Activated CD4-positive, alpha-beta T cell treated with anti-CD3 and anti-CD28 coated beads, Interleukin-2, amount 10 ng/mL, durations not matched to agents 7 days and 5 days (primary cell): ENCODE measurements at regions not wholly inside any gene's neighbourhood (a gene's known extent, or its start where the extent isn't known, plus 50 kb on each side); places are given as distances from the start of the nearest gene placed in this dataset.
"Not testable (repeated sequence)": the region's sequence is repeated elsewhere in the genome, so short reads cannot be mapped to it uniquely, and the experiment has no call there.

ENCODE experiments used
- CTCF ChIA-PET: fragments of 350-600 bp; sonication (Branson Sonifier 250); formaldehyde crosslinking; loops from one replicate; lab custom pipeline; 2021; ENCODE audit warnings: antibody characterized with exemption; lab: Charles Lee
- POLR2A ChIA-PET: fragments of 350-600 bp; sonication (Branson Sonifier 250); formaldehyde crosslinking; loops from one replicate; lab custom pipeline; 2021; ENCODE audit warnings: antibody characterized with exemption; lab: Charles Lee
- DNase-seq: peaks from one replicate; pipeline ENCODE4 v3.0.0-alpha.2; 2020
- H3K27ac Mint-ChIP-seq: one replicate; pipeline ENCODE4 v1.8.0; 2021; ENCODE audit warnings: mild to moderate bottlenecking, moderate library complexity, mixed read lengths
- H3K27me3 Mint-ChIP-seq: one replicate; pipeline ENCODE4 v1.8.0; 2021; ENCODE audit warnings: mixed read lengths
- H3K36me3 Mint-ChIP-seq: one replicate; pipeline ENCODE4 v1.8.0; 2021; ENCODE audit warnings: low read depth, mixed read lengths
- H3K4me1 Mint-ChIP-seq: one replicate; pipeline ENCODE4 v1.8.0; 2021; ENCODE audit warnings: mixed read lengths
- H3K4me3 Mint-ChIP-seq: one replicate; pipeline ENCODE4 v1.8.0; 2021; ENCODE audit warnings: mild to moderate bottlenecking, moderate library complexity, mixed read lengths
- H3K9me3 Mint-ChIP-seq: one replicate; pipeline ENCODE4 v1.8.0; 2021; ENCODE audit warnings: mixed read lengths

DNA sequence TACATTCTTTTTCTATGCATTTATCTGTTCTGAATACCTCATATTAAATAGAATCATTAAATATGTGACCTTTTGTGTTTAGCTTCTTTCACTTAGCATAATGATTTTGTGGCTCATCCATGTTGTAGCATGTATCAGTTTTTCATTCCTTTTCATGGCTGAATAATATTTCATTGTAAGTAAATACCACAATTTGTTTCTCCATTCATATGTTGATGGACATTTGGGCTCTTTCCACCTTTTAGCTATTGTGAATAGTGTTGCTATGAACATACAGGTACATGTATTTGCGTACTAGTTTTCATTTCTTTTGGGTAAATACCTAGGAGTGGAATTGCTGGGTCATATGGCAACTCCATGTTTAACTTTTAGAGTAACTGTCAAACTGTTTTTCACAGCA, 85.1 kb downstream of the GNL3L start:
- CTCF ChIA-PET: no interaction called here
- H3K27ac Mint-ChIP-seq: no peak overlapping the region
- peaks cover 13% of the 10 kb centered on the region for H3K36me3 Mint-ChIP-seq
- DNase-seq: no peak
- H3K4me1 Mint-ChIP-seq: no peaks in the 10 kb centered on the region
- no peak overlapping the region for H3K4me3 Mint-ChIP-seq
- POLR2A ChIA-PET: no interaction called here
- H3K9me3 Mint-ChIP-seq: peaks cover 4% of the 10 kb centered on the region
- H3K27me3 Mint-ChIP-seq: no peaks in the 10 kb centered on the region

DNA sequence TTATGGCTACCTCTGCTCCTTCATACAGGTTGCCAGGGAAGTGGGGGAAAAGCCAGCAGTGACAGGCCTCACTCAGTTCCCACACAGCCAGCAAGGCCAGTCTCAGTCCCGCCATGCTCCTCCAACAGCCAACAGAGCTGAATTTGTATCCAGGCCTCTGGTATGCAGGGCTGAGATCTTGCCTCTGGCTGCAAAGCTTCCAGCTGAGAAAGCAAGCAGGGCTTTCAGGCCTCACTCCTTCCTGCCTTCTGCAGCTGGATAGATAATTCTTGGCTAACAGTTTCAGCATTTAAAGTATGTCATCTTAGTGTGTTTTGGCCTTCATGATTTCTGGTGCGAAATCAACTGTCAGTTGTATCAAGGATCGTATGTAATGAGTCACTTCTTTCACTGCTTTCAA, 103.6 kb downstream of the GNL3L start:
- CTCF ChIA-PET: no interaction called here
- DNase-seq: no peak
- H3K4me3 Mint-ChIP-seq: no peak overlapping the region
- POLR2A ChIA-PET: no interaction called here
- peaks cover 21% of the 10 kb centered on the region for H3K9me3 Mint-ChIP-seq
- peaks cover 3% of the 10 kb centered on the region for H3K27me3 Mint-ChIP-seq
- H3K4me1 Mint-ChIP-seq: peaks cover under 1% of the 10 kb centered on the region
- peaks cover 11% of the 10 kb centered on the region for H3K36me3 Mint-ChIP-seq
- H3K27ac Mint-ChIP-seq: no peak overlapping the region

DNA sequence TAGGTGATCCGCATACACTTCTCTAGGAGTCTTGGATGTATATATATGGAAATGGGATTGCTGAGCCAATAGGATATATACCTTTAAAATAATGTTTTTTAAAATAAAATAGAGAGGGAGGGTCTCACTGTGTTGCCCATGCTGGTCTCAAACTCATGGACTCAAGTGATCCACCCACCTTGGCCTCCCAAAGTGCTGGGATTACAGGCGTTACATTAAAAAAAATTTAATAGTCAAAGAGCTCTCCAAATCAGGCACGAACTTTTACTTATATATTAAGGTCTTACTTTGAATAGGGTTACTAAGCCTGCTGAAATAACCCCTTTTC, 109.0 kb downstream of the GNL3L start:
- peaks cover 12% of the 10 kb centered on the region for H3K4me1 Mint-ChIP-seq
- H3K27me3 Mint-ChIP-seq: no peaks in the 10 kb centered on the region
- DNase-seq: no peak
- H3K4me3 Mint-ChIP-seq: peak overlapping the region; percentile 85
- H3K9me3 Mint-ChIP-seq: peaks cover 8% of the 10 kb centered on the region
- CTCF ChIA-PET: interaction anchor here (0.8 to 1.0 kb wide), 2 partner anchors 9 to 29 kb away, joined by 3 to 4 read pairs; no protein-coding TSS in a partner anchor
- peaks cover 11% of the 10 kb centered on the region for H3K36me3 Mint-ChIP-seq
- POLR2A ChIA-PET: interaction anchor here (0.7 to 1.3 kb wide), 2 partner anchors 361 to 522 kb away, joined by 3 to 8 read pairs; partner anchors contain the start of gene APEX2
- H3K27ac Mint-ChIP-seq: peak overlapping the region; percentile 98

DNA sequence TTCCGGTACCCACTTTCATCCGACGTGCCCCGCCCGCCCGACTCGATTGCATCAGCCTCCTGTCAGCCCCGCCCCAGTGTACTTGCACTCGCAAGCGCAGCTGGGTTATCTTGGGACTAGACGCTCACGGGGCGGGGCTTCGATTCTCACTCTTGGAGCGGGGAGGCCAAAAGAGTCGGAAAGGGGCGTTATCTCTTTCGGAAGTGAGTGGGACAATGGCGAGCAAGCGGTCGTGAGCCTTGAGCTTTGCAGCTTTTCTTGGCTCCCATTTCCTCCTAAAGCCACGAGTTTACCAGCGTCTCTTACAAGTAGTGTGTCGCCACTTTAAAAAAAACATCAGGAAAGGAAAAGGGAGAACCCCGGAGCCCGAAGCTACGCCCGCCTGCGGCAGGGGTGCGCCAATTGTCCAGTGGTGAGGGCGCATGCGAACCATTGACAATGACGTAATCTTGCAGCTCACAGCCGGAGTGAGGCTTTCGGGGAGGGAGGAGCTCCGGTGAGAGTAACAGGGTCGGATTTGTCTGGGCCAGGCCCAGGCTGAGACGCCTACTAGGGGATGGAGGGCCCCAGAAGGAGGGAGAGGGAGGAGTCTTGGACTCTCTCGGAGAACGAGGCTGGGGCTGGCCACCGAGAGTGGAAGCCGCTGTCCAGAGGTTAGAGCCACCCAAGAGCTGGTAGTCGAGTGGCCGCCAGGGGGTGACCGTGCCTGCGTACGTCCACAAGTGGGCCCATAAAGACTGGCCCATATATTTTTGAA, 109.5 kb downstream of the GNL3L start:
- no peaks in the 10 kb centered on the region for H3K27me3 Mint-ChIP-seq
- H3K4me1 Mint-ChIP-seq: peaks cover 12% of the 10 kb centered on the region
- ChIA-PET CTCF (interaction anchor here (0.6 to 1.1 kb wide), 5 partner anchors 9 to 522 kb away, joined by 3 to 4 read pairs (median 3); no protein-coding TSS in a partner anchor), POLR2A (interaction anchor here (0.7 to 1.3 kb wide), 2 partner anchors 360 to 522 kb away, joined by 3 to 8 read pairs; partner anchors contain the start of gene APEX2)
- peaks cover 11% of the 10 kb centered on the region for H3K36me3 Mint-ChIP-seq
- peak overlapping the region; percentile 85 for H3K4me3 Mint-ChIP-seq
- H3K27ac Mint-ChIP-seq: peak overlapping the region; percentile 98
- DNase-seq: peak; percentile 95
- peaks cover 8% of the 10 kb centered on the region for H3K9me3 Mint-ChIP-seq

GRCh38 chrX:54640103-54640690, 110.2 kb downstream of the GNL3L start:
- peak overlapping the region; percentile 85 for H3K4me3 Mint-ChIP-seq
- DNase-seq: no peak
- H3K9me3 Mint-ChIP-seq: peaks cover 5% of the 10 kb centered on the region
- no peaks in the 10 kb centered on the region for H3K27me3 Mint-ChIP-seq
- ChIA-PET CTCF (interaction anchor here (0.6 to 1.1 kb wide), 4 partner anchors 10 to 521 kb away, joined by 3 to 4 read pairs (median 3); partner anchors contain the start of gene APEX2), POLR2A (interaction anchor here (1.3 kb wide), 1 partner anchor 360 kb away, joined by 8 read pairs; the partner anchor contains the start of gene APEX2)
- H3K36me3 Mint-ChIP-seq: peaks cover 9% of the 10 kb centered on the region
- H3K27ac Mint-ChIP-seq: peak overlapping the region; percentile 98
- peaks cover 12% of the 10 kb centered on the region for H3K4me1 Mint-ChIP-seq

DNA sequence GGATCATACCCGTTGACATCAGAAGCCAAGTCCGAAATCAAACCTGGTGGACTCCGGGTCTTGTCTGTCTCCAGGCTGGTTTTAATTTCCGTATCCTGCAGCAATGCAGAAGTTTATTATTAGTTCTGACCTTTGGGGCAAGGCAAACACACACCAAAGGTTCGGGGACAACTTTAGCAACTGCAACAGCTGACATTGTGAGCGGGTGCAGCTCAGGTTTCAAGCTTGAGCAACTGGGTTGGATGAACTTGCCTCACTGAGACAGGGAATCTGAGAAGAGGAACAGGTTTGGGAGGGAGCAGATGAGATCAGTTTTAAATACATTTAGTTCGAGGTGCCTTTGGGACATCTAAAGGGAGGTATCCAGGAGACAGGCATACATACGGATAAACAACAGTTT, 110.7 kb downstream of the GNL3L start:
- POLR2A ChIA-PET: no interaction called here
- H3K4me3 Mint-ChIP-seq: peak overlapping the region; percentile 85
- peaks cover 9% of the 10 kb centered on the region for H3K36me3 Mint-ChIP-seq

GRCh38 chrX:54641530-54641929, 111.5 kb downstream of the GNL3L start:
- Mint-ChIP-seq H3K4me1 (peaks cover 12% of the 10 kb centered on the region), H3K9me3 (peaks cover 3% of the 10 kb centered on the region), H3K27me3 (no peaks in the 10 kb centered on the region), H3K4me3 (no peak overlapping the region), H3K27ac (no peak overlapping the region), H3K36me3 (peaks cover 6% of the 10 kb centered on the region)
- no peak for DNase-seq
- CTCF ChIA-PET: interaction anchor here (0.6 kb wide), 1 partner anchor 1092 kb away, joined by 3 read pairs; no protein-coding TSS in a partner anchor
- POLR2A ChIA-PET: no interaction called here

More for the DNA sequence above, 110.7 kb downstream of the GNL3L start:
- Mint-ChIP-seq H3K27ac (peak overlapping the region; percentile 98), H3K27me3 (no peaks in the 10 kb centered on the region), H3K4me1 (peaks cover 12% of the 10 kb centered on the region), H3K9me3 (peaks cover 3% of the 10 kb centered on the region)
- CTCF ChIA-PET: interaction anchor here (0.6 to 1.1 kb wide), 3 partner anchors 360 to 1093 kb away, joined by 3 to 4 read pairs (median 3); partner anchors contain the start of gene APEX2
- no peak for DNase-seq

DNA sequence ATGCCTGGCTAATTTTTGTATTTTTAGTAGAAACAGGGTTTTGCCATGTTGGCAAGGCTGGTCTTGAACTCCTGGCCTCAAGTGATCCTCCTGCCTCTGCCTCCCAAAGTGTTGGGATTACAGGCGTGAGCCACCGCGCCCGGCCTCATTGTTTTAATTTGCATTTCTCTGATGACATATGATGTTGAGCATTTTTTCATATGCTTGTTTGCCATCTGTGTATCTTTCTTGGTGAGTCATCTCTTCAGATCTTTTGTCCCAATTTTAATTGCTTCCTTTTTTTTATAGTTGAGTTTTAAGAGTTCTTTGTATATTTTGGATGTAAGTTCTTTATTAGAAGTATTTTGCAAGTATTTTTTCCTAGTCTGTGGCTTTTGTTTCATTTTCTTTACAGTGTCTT, 117.6 kb downstream of the GNL3L start:
- H3K9me3 Mint-ChIP-seq, DNase-seq, H3K4me1 Mint-ChIP-seq, POLR2A ChIA-PET, H3K36me3 Mint-ChIP-seq, H3K4me3 Mint-ChIP-seq, H3K27me3 Mint-ChIP-seq, H3K27ac Mint-ChIP-seq: not testable (repeated sequence)
- CTCF ChIA-PET: interaction anchor here (0.6 kb wide), 1 partner anchor 1108 kb away, joined by 4 read pairs; no protein-coding TSS in a partner anchor

DNA sequence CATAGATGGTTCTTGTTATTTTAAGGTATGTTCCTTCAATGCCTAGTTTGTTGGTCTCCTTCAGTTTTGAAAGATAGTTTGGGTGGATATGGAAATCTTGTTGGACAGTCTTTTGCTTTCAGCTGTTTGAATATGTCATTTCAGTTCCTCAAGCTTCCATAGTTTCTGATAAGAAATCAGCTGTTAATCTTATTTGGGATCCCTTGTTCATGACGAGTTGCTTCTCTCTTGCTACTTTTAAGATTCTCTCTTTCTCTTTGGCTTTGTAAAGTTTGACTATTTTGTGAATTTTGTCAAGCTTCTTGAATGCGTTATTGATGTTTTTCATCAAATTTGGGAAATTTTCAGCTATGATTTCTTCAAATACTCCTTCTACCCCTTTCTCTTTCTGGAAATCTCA, 129.5 kb downstream of the GNL3L start:
- Mint-ChIP-seq H3K4me3 (no peak overlapping the region), H3K27me3 (peaks cover 4% of the 10 kb centered on the region), H3K36me3 (no peaks in the 10 kb centered on the region), H3K4me1 (no peaks in the 10 kb centered on the region), H3K9me3 (peaks cover 9% of the 10 kb centered on the region), H3K27ac (no peak overlapping the region)
- CTCF ChIA-PET: no interaction called here
- no peak for DNase-seq
- POLR2A ChIA-PET: no interaction called here

DNA sequence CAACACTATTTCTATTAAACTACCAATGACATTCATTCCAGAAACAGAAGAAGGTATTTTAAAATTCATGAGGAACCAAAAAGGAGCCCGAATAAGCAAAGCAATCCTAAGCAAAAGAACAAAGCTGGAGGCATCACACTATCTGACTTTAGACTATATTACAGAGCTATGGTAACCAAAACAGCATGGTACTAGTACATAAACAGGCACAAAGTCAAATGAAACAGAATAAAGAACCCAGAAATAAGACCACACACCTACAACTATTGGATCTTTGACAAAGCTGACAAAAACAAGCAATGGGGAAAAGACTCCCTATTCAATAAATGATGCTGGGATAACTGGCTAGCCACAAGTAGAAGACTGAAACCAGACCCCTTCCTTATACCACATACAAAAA, 122.3 kb downstream of the ITIH6 start:
- Mint-ChIP-seq H3K27ac (no peak overlapping the region), H3K9me3 (peaks cover 11% of the 10 kb centered on the region), H3K27me3 (peaks cover 4% of the 10 kb centered on the region), H3K36me3 (no peaks in the 10 kb centered on the region), H3K4me3 (no peak overlapping the region), H3K4me1 (no peaks in the 10 kb centered on the region)
- ChIA-PET CTCF (no interaction called here), POLR2A (no interaction called here)
- DNase-seq: no peak

GRCh38 chrX:54695231-54695630, 102.8 kb downstream of the ITIH6 start:
- H3K9me3 Mint-ChIP-seq: no peaks in the 10 kb centered on the region
- DNase-seq: no peak
- ChIA-PET CTCF (interaction anchor here (0.6 kb wide), 1 partner anchor 108 kb away, joined by 3 read pairs; no protein-coding TSS in a partner anchor), POLR2A (no interaction called here)
- no peaks in the 10 kb centered on the region for H3K36me3 Mint-ChIP-seq
- no peak overlapping the region for H3K4me3 Mint-ChIP-seq
- no peak overlapping the region for H3K27ac Mint-ChIP-seq
- H3K27me3 Mint-ChIP-seq: no peaks in the 10 kb centered on the region
- no peaks in the 10 kb centered on the region for H3K4me1 Mint-ChIP-seq

DNA sequence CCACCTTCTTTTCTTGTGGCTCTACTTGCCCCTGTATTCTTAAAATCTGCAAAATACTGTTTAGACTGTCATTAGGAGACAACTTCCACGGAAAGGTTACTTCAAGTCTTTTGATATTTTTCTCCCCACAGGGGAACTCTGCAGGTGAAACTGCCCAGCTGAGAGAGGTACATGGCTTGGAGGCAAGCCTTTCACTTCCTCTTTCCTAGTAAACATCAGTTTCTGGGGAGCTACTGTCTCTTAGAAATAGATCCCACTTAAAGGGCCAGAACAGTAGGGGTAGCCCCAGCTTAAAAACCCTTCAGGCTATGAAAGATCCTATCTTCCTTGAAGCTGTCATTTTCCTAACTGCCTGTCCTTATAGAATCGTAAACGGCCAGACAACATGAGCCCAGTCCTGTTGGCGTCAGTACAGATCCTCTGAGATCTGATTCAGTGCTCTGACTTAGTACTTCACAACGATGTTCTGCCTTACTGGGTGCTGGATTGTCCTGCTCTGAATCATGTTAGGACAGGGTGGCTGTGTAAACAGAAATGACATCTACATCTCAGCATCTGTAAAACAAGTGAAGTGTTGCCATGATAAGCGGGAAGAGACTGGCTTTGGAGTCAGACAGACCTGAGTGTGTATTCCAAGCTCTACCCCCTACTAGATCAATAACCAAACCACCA, 102.1 kb downstream of the ITIH6 start:
- H3K4me3 Mint-ChIP-seq: no peak overlapping the region
- H3K9me3 Mint-ChIP-seq: no peaks in the 10 kb centered on the region
- DNase-seq: no peak
- H3K4me1 Mint-ChIP-seq: no peaks in the 10 kb centered on the region
- H3K27me3 Mint-ChIP-seq: peaks cover 2% of the 10 kb centered on the region
- POLR2A ChIA-PET: no interaction called here
- H3K36me3 Mint-ChIP-seq: no peaks in the 10 kb centered on the region
- CTCF ChIA-PET: no interaction called here
- H3K27ac Mint-ChIP-seq: no peak overlapping the region
